H1 (cell line): ENCODE measurements at regions not wholly inside any gene's neighbourhood (a gene's known extent, or its start where the extent isn't known, plus 50 kb on each side); places are given as distances from the start of the nearest gene placed in this dataset.

ENCODE experiments used
- POLR2AphosphoS5 ChIP-seq: IDR thresholded peaks from 2 replicates; pipeline ENCODE4 v1.6.1; 2011; ENCODE audit warnings: low read depth, low read length
- RAD21 ChIP-seq, 2 experiments: IDR thresholded peaks in 1 of 2; conservative IDR thresholded peaks in 1 of 2; 2 replicates each; pipeline ENCODE4 v1.6.1; 2011; ENCODE audit warnings: low read depth in 2 of 2, low read length in 2 of 2, improper control_type of control experiment in 1 of 2, inconsistent platforms in 1 of 2, mild to moderate bottlenecking in 1 of 2, moderate library complexity in 1 of 2
- TF ChIP-seq, protein P1 (sequence below): IDR thresholded peaks from 2 replicates; pipeline ENCODE4 v1.6.1; 2011; ENCODE audit warnings: low read depth, mild to moderate bottlenecking, low read length; ENCODE audit not compliant: insufficient read depth

DNA sequence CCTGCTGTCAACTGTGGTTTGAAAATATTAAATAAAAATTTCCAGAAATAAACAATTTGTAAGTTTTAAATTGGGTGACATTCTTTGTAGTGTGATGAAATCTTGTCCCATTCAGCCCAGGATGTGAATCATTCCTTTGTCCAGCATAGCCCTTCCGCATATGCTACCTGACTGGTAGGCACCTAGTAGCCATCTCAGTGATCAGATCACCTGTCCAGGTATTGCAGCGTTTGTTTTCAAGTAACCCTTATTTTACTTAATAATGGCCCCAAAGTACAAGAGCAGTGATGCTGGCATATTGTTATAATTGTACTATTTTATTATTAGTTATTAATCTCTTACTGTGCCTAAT, 351.6 kb upstream of the B3GALT2 start (continued):
- TF ChIP-seq RAD21 (IDR thresholded peaks at IDR 0.05 in 1 of 2, conservative IDR thresholded peaks at IDR 0.05 in 1 of 2; ENCODE audit: low read depth in 2 of 2, low read length in 2 of 2) (no peak), POLR2AphosphoS5 (no peak)
- TF ChIP-seq, protein P1, sequence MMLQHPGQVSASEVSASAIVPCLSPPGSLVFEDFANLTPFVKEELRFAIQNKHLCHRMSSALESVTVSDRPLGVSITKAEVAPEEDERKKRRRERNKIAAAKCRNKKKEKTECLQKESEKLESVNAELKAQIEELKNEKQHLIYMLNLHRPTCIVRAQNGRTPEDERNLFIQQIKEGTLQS = no peak
